Activated CD4-positive, alpha-beta T cell treated with anti-CD3 and anti-CD28 coated beads, Interleukin-2, Interleukin-6, amounts not matched to agents 100 ng/mL and 50 ng/mL, durations not matched to agents 16 hours and 8 hours (primary cell): ENCODE measurements at regions not wholly inside any gene's neighbourhood (a gene's known extent, or its start where the extent isn't known, plus 50 kb on each side); places are given as distances from the start of the nearest gene placed in this dataset.
A peak's percentile ranks its signal among the peaks of the same experiment; 100 is the strongest.
"Not testable (repeated sequence)": the region's sequence is repeated elsewhere in the genome, so short reads cannot be mapped to it uniquely, and the experiment has no call there.

Experiments
- DNase-seq: peaks from one replicate; pipeline ENCODE4 v3.0.0-alpha.2; 2020

GRCh38 chr12:74018849-74019248 lies 518.8 kb upstream of the ATXN7L3B start:
- DNase-seq = no peak

GRCh38 chr12:74021937-74022336 lies 515.7 kb upstream of the ATXN7L3B start:
- peak; percentile 49 for DNase-seq

- DNase-seq = no peak
Observed at GRCh38 chr12:74031045-74031444, 506.6 kb upstream of the ATXN7L3B start.

- no peak for DNase-seq
Observed at GRCh38 chr12:74033531-74033930, 504.1 kb upstream of the ATXN7L3B start.

GRCh38 chr12:74039138-74039537 lies 498.5 kb upstream of the ATXN7L3B start:
- not testable (repeated sequence) for DNase-seq

- no peak for DNase-seq
Observed at GRCh38 chr12:74043343-74043742, 494.3 kb upstream of the ATXN7L3B start.

- DNase-seq = no peak
Observed at GRCh38 chr12:74049348-74049747, 488.3 kb upstream of the ATXN7L3B start.

- no peak for DNase-seq
Observed at GRCh38 chr12:74051848-74052247, 485.8 kb upstream of the ATXN7L3B start.

- DNase-seq = no peak
Observed at GRCh38 chr12:74066476-74066875, 471.2 kb upstream of the ATXN7L3B start.

GRCh38 chr12:74071182-74071581 lies 466.5 kb upstream of the ATXN7L3B start:
- no peak for DNase-seq

GRCh38 chr12:74076918-74077317 lies 460.7 kb upstream of the ATXN7L3B start:
- no peak for DNase-seq

GRCh38 chr12:74105434-74105833 lies 432.2 kb upstream of the ATXN7L3B start:
- DNase-seq = no peak

- DNase-seq = no peak
Observed at GRCh38 chr12:74108729-74109128, 428.9 kb upstream of the ATXN7L3B start.

GRCh38 chr12:74111688-74112360 lies 425.8 kb upstream of the ATXN7L3B start:
- DNase-seq = peak; percentile 20

- no peak for DNase-seq
Observed at GRCh38 chr12:74119811-74120362, 417.7 kb upstream of the ATXN7L3B start.

GRCh38 chr12:74120644-74121043 lies 417.0 kb upstream of the ATXN7L3B start:
- DNase-seq = no peak

- no peak for DNase-seq
Observed at GRCh38 chr12:74129702-74130101, 407.9 kb upstream of the ATXN7L3B start.

GRCh38 chr12:74144396-74144795 lies 393.2 kb upstream of the ATXN7L3B start:
- DNase-seq = no peak

- DNase-seq = no peak
Observed at GRCh38 chr12:74145328-74145727, 392.3 kb upstream of the ATXN7L3B start.

- no peak for DNase-seq
Observed at GRCh38 chr12:74148849-74149248, 388.8 kb upstream of the ATXN7L3B start.

GRCh38 chr12:74152370-74152769 lies 385.3 kb upstream of the ATXN7L3B start:
- DNase-seq = no peak

- no peak for DNase-seq
Observed at GRCh38 chr12:74166096-74166495, 371.5 kb upstream of the ATXN7L3B start.

GRCh38 chr12:74169607-74170006 lies 368.0 kb upstream of the ATXN7L3B start:
- no peak for DNase-seq

GRCh38 chr12:74170645-74171477 lies 366.8 kb upstream of the ATXN7L3B start:
- DNase-seq = no peak
